ENCODE measurements at regions not wholly inside any gene's neighbourhood (a gene's known extent, or its start where the extent isn't known, plus 50 kb on each side); places are given as distances from the start of the nearest gene placed in this dataset.

- TF ChIP-seq CTCF (IDR thresholded peaks at IDR 0.05; ENCODE audit: low read depth, low read length, poor library complexity, severe bottlenecking) (no peak), EZH2phosphoT487 (IDR thresholded peaks at IDR 0.05; ENCODE audit: borderline replicate concordance, low read length) (no peak)
Observed at GRCh38 chr6:165047952-165048351, 261.5 kb downstream of the C6orf118 start.
